CD4-positive, CD25-positive, alpha-beta regulatory T cell (primary cell): ENCODE measurements at regions not wholly inside any gene's neighbourhood (a gene's known extent, or its start where the extent isn't known, plus 50 kb on each side); places are given as distances from the start of the nearest gene placed in this dataset.

Source experiments
- ATAC-seq, 2 donors: fragments of 150-1000 bp; cut with Tn5 transposase; one replicate each; pipeline ENCODE4 v1.10.0; 2021; ENCODE audit warnings: low read depth in 2 of 2, moderate number of reproducible peaks in 2 of 2, moderate library complexity in 1 of 2
- DNase-seq, 3 donors: peaks; one replicate each; pipeline versions ENCODE4 v3.0.0 to v3.0.0-alpha.2; 2012 to 2022; ENCODE audit warnings: mixed read lengths in 1 of 3
- H3K27ac ChIP-seq: one replicate; pipeline ENCODE4 v1.7.0; 2013; ENCODE audit warnings: mild to moderate bottlenecking, low read length; ENCODE audit not compliant: insufficient read depth, poor library complexity, severe bottlenecking
- H3K27me3 ChIP-seq: one replicate; pipeline ENCODE4 v1.7.0; 2013; ENCODE audit warnings: low read length; ENCODE audit not compliant: control insufficient read depth, insufficient read depth
- H3K36me3 ChIP-seq: one replicate; pipeline ENCODE4 v1.7.0; 2013; ENCODE audit warnings: mild to moderate bottlenecking, low read length, moderate library complexity; ENCODE audit not compliant: control insufficient read depth, insufficient read depth
- H3K4me1 ChIP-seq: 2 replicates; pipeline ENCODE4 v1.7.0; 2013; ENCODE audit warnings: mild to moderate bottlenecking, low read length; ENCODE audit not compliant: insufficient read depth, control insufficient read depth, poor library complexity, severe bottlenecking
- H3K4me3 ChIP-seq: one replicate; pipeline ENCODE4 v1.7.0; 2013; ENCODE audit warnings: low read depth, mild to moderate bottlenecking, low read length, moderate library complexity
- H3K9me3 ChIP-seq, 2 experiments: 1 replicate in 1 of 2; 2 replicates in 1 of 2; pipeline ENCODE4 v1.7.0; 2013; ENCODE audit warnings: low read length in 2 of 2, mild to moderate bottlenecking in 1 of 2, moderate library complexity in 1 of 2; ENCODE audit not compliant: control insufficient read depth in 2 of 2
- H3K27ac Mint-ChIP-seq, 3 donors: one replicate each; pipeline ENCODE4 v1.8.0; 2020 to 2022; ENCODE audit warnings: mild to moderate bottlenecking in 3 of 3, mixed read lengths in 3 of 3, moderate library complexity in 2 of 3
- H3K27me3 Mint-ChIP-seq: one replicate; pipeline ENCODE4 v1.8.0; 2022; ENCODE audit warnings: mild to moderate bottlenecking, mixed read lengths
- H3K36me3 Mint-ChIP-seq: one replicate; pipeline ENCODE4 v1.8.0; 2020; ENCODE audit warnings: mixed read lengths
- H3K4me1 Mint-ChIP-seq, 4 donors: one replicate each; pipeline ENCODE4 v1.8.0; 2020 to 2022; ENCODE audit warnings: mixed read lengths in 4 of 4, mild to moderate bottlenecking in 1 of 4
- H3K4me3 Mint-ChIP-seq, 4 donors: one replicate each; pipeline ENCODE4 v1.8.0; 2020 to 2022; ENCODE audit warnings: mild to moderate bottlenecking in 4 of 4, mixed read lengths in 4 of 4, moderate library complexity in 3 of 4
- H3K9me3 Mint-ChIP-seq, 7 donors: one replicate each; pipeline ENCODE4 v1.8.0; 2020 to 2022; ENCODE audit warnings: mixed read lengths in 7 of 7, mild to moderate bottlenecking in 3 of 7, moderate library complexity in 2 of 7

DNA sequence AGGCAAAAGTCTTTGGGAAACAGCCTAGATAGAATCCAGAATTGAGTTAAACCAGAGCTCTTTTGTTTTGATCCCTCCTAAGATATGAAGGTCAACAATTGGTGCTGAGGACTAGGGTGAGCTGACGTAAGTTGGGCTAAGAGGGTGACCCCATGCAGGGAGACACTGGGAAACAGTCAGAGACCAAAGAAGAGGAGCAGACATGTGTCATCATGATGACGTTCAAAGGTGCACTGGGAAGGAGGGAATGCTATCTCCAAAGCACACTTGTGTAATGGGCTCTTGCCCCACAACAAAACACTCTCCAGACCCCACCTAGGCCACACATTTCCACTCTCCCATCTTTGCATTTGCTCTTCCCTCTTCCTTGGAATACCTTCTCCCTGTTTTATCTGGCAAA, 481.4 kb downstream of the COG6 start:
- no peaks in the 10 kb centered on the region for H3K27me3 Mint-ChIP-seq
- DNase-seq (no peak), ATAC-seq (no peak)
- Histone ChIP-seq H3K4me1 (peaks cover 7% of the 10 kb centered on the region), H3K9me3 (no peaks in the 10 kb centered on the region), H3K36me3 (no peaks in the 10 kb centered on the region), H3K4me3 (no peak overlapping the region), H3K27me3 (no peaks in the 10 kb centered on the region), H3K27ac (no peak overlapping the region)
- peaks cover 2 to 26% (median 10%) of the 10 kb centered on the region in 4 donors for H3K4me1 Mint-ChIP-seq
- H3K27ac Mint-ChIP-seq, result peak overlapping the region in 1 of 3 donors; percentile 44
- H3K4me3 Mint-ChIP-seq, result no peak overlapping the region
- no peaks in the 10 kb centered on the region for H3K36me3 Mint-ChIP-seq
- peaks cover 0 to 5% (median 0%) of the 10 kb centered on the region in 7 donors for H3K9me3 Mint-ChIP-seq

GRCh38 chr13:40137400-40137799, 481.9 kb downstream of the COG6 start:
- DNase-seq, result no peak
- Mint-ChIP-seq H3K36me3 (no peaks in the 10 kb centered on the region), H3K27ac (peak overlapping the region in 1 of 3 donors; percentile 44), H3K4me3 (no peak overlapping the region), H3K9me3 (peaks cover 0 to 5% (median 0%) of the 10 kb centered on the region in 7 donors), H3K27me3 (no peaks in the 10 kb centered on the region), H3K4me1 (peaks cover 0 to 23% (median 10%) of the 10 kb centered on the region in 4 donors)
- Histone ChIP-seq H3K4me3 (no peak overlapping the region), H3K36me3 (no peaks in the 10 kb centered on the region), H3K27ac (no peak overlapping the region), H3K4me1 (peaks cover 7% of the 10 kb centered on the region), H3K27me3 (no peaks in the 10 kb centered on the region), H3K9me3 (no peaks in the 10 kb centered on the region)
- ATAC-seq, result no peak

GRCh38 chr13:40139896-40140520, 484.5 kb downstream of the COG6 start:
- no peaks in the 10 kb centered on the region for H3K36me3 Mint-ChIP-seq
- no peaks in the 10 kb centered on the region for H3K9me3 ChIP-seq
- peaks cover 5 to 34% (median 21%) of the 10 kb centered on the region in 4 donors for H3K4me1 Mint-ChIP-seq

GRCh38 chr13:40141859-40142555, 486.5 kb downstream of the COG6 start:
- peaks cover 0 to 3% (median 0%) of the 10 kb centered on the region in 7 donors for H3K9me3 Mint-ChIP-seq
- no peaks in the 10 kb centered on the region for H3K36me3 Mint-ChIP-seq
- no peaks in the 10 kb centered on the region for H3K27me3 Mint-ChIP-seq
- Histone ChIP-seq H3K4me1 (peaks cover 27% of the 10 kb centered on the region), H3K4me3 (no peak overlapping the region), H3K36me3 (no peaks in the 10 kb centered on the region), H3K27ac (no peak overlapping the region), H3K27me3 (no peaks in the 10 kb centered on the region), H3K9me3 (no peaks in the 10 kb centered on the region)
- ATAC-seq, result no peak
- DNase-seq, result no peak
- no peak overlapping the region for H3K4me3 Mint-ChIP-seq
- H3K4me1 Mint-ChIP-seq, result peaks cover 18 to 41% (median 28%) of the 10 kb centered on the region in 4 donors
- peak overlapping the region in 2 of 3 donors; percentile 43 to 69 for H3K27ac Mint-ChIP-seq

More at GRCh38 chr13:40139896-40140520, 484.5 kb downstream of the COG6 start:
- no peak overlapping the region for H3K4me3 ChIP-seq
- no peak overlapping the region for H3K4me3 Mint-ChIP-seq
- peaks cover 11% of the 10 kb centered on the region for H3K4me1 ChIP-seq
- no peak overlapping the region for H3K27ac Mint-ChIP-seq
- H3K36me3 ChIP-seq, result no peaks in the 10 kb centered on the region
- no peak for ATAC-seq
- H3K27me3 Mint-ChIP-seq, result no peaks in the 10 kb centered on the region
- DNase-seq, result no peak
- H3K9me3 Mint-ChIP-seq, result peaks cover 0 to 5% (median 0%) of the 10 kb centered on the region in 7 donors
- H3K27ac ChIP-seq, result no peak overlapping the region
- H3K27me3 ChIP-seq, result no peaks in the 10 kb centered on the region

DNA sequence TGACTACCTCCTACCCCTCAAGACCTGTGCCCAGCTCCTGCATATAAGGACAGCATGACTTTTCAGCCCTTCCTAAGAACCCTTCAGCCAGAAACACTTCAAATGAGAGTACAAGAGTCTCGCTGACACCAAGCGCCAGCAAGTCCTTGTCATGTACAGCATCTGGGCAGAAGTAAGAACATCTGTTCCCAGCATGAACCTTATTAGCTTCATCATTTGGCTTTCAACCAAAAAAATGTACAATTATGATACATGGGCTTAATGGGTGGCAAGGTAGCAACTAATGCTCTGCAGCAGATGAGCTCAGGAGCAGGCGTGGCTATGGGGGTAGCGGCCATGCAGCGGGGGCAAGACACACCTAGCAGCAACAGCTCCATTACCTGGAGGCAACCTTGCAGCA, 487.6 kb downstream of the COG6 start:
- DNase-seq (no peak), ATAC-seq (no peak)
- Mint-ChIP-seq H3K9me3 (peaks cover 0 to 3% (median 0%) of the 10 kb centered on the region in 7 donors), H3K4me3 (no peak overlapping the region), H3K27ac (peak overlapping the region in 2 of 3 donors; percentile 69 to 79), H3K36me3 (no peaks in the 10 kb centered on the region), H3K27me3 (no peaks in the 10 kb centered on the region), H3K4me1 (peaks cover 28 to 51% (median 36%) of the 10 kb centered on the region in 4 donors)
- H3K9me3 ChIP-seq, result no peaks in the 10 kb centered on the region
- H3K36me3 ChIP-seq, result no peaks in the 10 kb centered on the region
- H3K4me1 ChIP-seq, result peaks cover 33% of the 10 kb centered on the region
- H3K27ac ChIP-seq, result no peak overlapping the region
- no peaks in the 10 kb centered on the region for H3K27me3 ChIP-seq
- no peak overlapping the region for H3K4me3 ChIP-seq

GRCh38 chr13:40143559-40143958, 488.1 kb downstream of the COG6 start:
- H3K36me3 ChIP-seq, result no peaks in the 10 kb centered on the region

DNA sequence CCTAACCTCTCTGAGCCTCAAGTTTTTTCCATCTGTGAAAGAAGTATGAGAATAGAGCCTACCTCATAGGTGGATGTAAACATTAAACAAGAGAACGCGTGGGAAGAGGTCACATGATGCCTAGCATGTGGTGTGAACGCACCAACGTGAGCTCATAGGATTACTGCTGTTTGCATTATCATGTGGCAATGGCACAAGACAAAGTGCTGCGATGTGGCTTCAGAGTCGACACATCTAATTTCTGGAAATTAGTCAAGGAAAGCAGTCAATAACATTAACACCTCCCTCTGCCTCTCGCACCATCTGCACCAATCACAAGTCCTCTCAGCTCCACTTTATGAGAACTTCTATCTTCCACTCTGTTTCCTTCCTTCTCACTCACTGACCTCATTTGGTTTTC, 489.7 kb downstream of the COG6 start:
- Histone ChIP-seq H3K9me3 (no peaks in the 10 kb centered on the region), H3K36me3 (no peaks in the 10 kb centered on the region), H3K4me1 (peaks cover 42% of the 10 kb centered on the region), H3K27ac (no peak overlapping the region), H3K27me3 (no peaks in the 10 kb centered on the region), H3K4me3 (no peak overlapping the region)
- Mint-ChIP-seq H3K27me3 (no peaks in the 10 kb centered on the region), H3K9me3 (no peaks in the 10 kb centered on the region), H3K27ac (peak overlapping the region; percentile 65 to 80 (median 66)), H3K4me3 (peak overlapping the region in 2 of 4 donors; percentile 13 to 36), H3K36me3 (no peaks in the 10 kb centered on the region), H3K4me1 (peaks cover 36 to 67% (median 44%) of the 10 kb centered on the region in 4 donors)
- peak; percentile 6 to 56 (median 19) for DNase-seq
- peak in 1 of 2 donors; percentile 59 for ATAC-seq

More at GRCh38 chr13:40143559-40143958, 488.1 kb downstream of the COG6 start:
- no peak overlapping the region for H3K4me3 ChIP-seq
- DNase-seq (no peak), ATAC-seq (no peak)
- H3K9me3 ChIP-seq, result no peaks in the 10 kb centered on the region
- no peak overlapping the region for H3K4me3 Mint-ChIP-seq
- peaks cover 36% of the 10 kb centered on the region for H3K4me1 ChIP-seq
- no peak overlapping the region for H3K27ac ChIP-seq
- peaks cover 0 to under 1% (median 0%) of the 10 kb centered on the region in 7 donors for H3K9me3 Mint-ChIP-seq
- H3K27me3 ChIP-seq, result no peaks in the 10 kb centered on the region
- peak overlapping the region in 2 of 3 donors; percentile 69 to 79 for H3K27ac Mint-ChIP-seq
- no peaks in the 10 kb centered on the region for H3K36me3 Mint-ChIP-seq
- H3K27me3 Mint-ChIP-seq, result no peaks in the 10 kb centered on the region
- H3K4me1 Mint-ChIP-seq, result peaks cover 31 to 55% (median 39%) of the 10 kb centered on the region in 4 donors
